ENCODE measurements at regions not wholly inside any gene's neighbourhood (a gene's known extent, or its start where the extent isn't known, plus 50 kb on each side); places are given as distances from the start of the nearest gene placed in this dataset.

DNA sequence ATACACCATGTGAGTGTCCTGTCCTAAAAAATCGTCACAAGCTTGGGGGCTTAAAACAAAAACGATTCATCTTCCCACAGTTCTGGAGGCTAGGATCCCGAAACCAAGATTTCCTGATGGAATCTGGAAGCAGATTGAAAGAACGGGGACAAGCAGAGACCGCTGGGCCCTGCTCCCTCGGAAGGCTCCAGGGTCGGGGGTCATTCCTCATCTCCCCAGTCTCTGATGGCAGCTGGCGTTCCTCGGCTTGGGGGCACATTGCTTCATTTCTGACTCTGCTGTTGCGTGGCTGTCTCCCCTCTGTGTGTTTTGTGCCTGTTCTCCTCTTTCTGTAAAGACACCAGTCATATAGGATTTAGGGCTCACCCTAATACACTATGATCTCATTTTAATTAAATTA lies 114.2 kb upstream of the TMPRSS2 start:
- no peak for TF ChIP-seq POLR2A (IDR thresholded peaks at IDR 0.05)
- TF ChIP-seq, protein P1, sequence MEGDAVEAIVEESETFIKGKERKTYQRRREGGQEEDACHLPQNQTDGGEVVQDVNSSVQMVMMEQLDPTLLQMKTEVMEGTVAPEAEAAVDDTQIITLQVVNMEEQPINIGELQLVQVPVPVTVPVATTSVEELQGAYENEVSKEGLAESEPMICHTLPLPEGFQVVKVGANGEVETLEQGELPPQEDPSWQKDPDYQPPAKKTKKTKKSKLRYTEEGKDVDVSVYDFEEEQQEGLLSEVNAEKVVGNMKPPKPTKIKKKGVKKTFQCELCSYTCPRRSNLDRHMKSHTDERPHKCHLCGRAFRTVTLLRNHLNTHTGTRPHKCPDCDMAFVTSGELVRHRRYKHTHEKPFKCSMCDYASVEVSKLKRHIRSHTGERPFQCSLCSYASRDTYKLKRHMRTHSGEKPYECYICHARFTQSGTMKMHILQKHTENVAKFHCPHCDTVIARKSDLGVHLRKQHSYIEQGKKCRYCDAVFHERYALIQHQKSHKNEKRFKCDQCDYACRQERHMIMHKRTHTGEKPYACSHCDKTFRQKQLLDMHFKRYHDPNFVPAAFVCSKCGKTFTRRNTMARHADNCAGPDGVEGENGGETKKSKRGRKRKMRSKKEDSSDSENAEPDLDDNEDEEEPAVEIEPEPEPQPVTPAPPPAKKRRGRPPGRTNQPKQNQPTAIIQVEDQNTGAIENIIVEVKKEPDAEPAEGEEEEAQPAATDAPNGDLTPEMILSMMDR (IDR thresholded peaks at IDR 0.05), result no peak
- Histone ChIP-seq H3K4me3 (no peak overlapping the region), H3K27ac (no peak overlapping the region), H3K36me3 (replicated peaks in 1 of 2; ENCODE audit: insufficient read depth in 1 of 2, low read depth in 2 of 2) (no peaks in the 10 kb centered on the region), H3K27me3 (no peaks in the 10 kb centered on the region), H3K9me3 (no peaks in the 10 kb centered on the region), H3K4me1 (no peaks in the 10 kb centered on the region)
- DNase-seq (no peak), ATAC-seq (no peak)
- intact Hi-C loops (cut with DNase I), result no loop called here
- WGBS, 2 donors, result 73 to 85% methylated on average over 10 of the region's 10 CpGs

DNA sequence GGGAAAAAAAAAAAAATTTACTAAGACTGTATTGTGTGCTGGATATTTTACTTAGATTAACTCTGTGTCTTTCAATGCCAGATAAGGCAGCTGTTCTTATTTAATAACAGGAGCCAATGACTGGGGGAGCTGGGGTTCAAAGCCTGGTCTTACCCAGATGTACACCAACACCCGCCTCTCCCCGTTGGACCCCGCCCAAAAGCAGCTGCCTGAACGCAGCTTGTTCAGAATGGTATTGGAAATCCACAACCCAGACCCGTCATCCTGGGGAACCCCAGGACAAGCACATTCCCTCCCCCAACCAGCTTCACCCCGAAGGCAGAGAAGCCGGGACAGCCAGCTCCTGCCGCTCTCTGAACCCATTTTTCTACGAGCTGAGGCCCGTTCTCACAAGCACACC lies 113.6 kb upstream of the TMPRSS2 start:
- 88 to 89% methylated on average over 10 of the region's 10 CpGs for WGBS, 2 donors
- Histone ChIP-seq H3K27ac (no peak overlapping the region), H3K4me1 (no peaks in the 10 kb centered on the region), H3K4me3 (no peak overlapping the region), H3K9me3 (no peaks in the 10 kb centered on the region), H3K36me3 (replicated peaks in 1 of 2; ENCODE audit: insufficient read depth in 1 of 2, low read depth in 2 of 2) (no peaks in the 10 kb centered on the region), H3K27me3 (no peaks in the 10 kb centered on the region)
- intact Hi-C loops (cut with DNase I), result no loop called here
- ATAC-seq, result no peak
- TF ChIP-seq, protein P1 (IDR thresholded peaks at IDR 0.05), result no peak
- TF ChIP-seq POLR2A (IDR thresholded peaks at IDR 0.05), result no peak
- no peak for DNase-seq

DNA sequence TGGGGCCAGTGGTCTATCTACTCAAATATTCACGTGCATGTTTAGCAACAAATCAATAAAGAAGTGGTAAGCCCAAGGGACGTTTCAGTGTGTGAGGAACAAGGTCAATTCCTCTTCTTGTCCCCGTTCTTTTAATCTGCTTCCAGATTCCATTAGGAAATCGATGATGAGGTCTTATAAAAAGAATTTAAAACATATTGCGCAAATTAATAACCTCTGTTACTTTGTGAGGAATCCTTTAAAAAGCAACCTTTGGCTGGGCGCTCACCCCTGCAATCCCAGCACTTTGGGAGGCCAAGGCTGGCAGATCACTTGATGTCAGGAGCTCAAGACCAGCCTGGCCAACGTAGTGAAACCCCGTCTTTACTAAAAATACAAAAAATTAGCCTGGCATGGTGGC lies 113.0 kb upstream of the TMPRSS2 start:
- no peaks in the 10 kb centered on the region for H3K36me3 ChIP-seq (replicated peaks in 1 of 2; ENCODE audit: insufficient read depth in 1 of 2, low read depth in 2 of 2)
- intact Hi-C loops (cut with DNase I), result no loop called here
- 58 to 73% methylated on average over 7 to 8 of the region's 8 CpGs for WGBS, 2 donors
- no peak overlapping the region for H3K27ac ChIP-seq
- no peaks in the 10 kb centered on the region for H3K27me3 ChIP-seq
- H3K4me1 ChIP-seq, result no peaks in the 10 kb centered on the region
- no peak overlapping the region for H3K4me3 ChIP-seq
- H3K9me3 ChIP-seq, result no peaks in the 10 kb centered on the region
- no peak for DNase-seq
- ATAC-seq, result no peak
- TF ChIP-seq, protein P1 (IDR thresholded peaks at IDR 0.05), result no peak
- TF ChIP-seq POLR2A (IDR thresholded peaks at IDR 0.05), result no peak

DNA sequence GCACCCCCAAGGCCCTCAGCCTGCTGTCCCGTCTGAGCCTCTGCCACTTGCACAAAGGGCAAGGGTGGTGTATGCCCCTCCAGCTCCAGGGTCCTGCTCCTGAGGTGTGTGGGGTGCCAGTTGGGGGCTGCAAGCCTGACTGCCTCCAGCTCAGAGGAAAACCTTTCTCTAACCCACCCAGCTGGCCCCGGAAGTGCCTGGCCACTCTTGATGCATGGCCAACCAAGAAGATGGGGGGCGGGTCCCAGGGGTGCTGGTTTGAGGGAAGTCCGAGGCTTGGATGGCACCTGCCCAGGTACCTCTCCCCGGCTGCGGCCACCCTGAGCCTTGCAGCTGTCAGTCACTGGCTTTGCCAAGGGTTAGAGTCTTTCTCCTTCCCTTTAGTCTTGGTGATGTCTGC lies 112.6 kb upstream of the TMPRSS2 start:
- no peaks in the 10 kb centered on the region for H3K9me3 ChIP-seq
- ATAC-seq, result no peak
- H3K36me3 ChIP-seq (replicated peaks in 1 of 2; ENCODE audit: insufficient read depth in 1 of 2, low read depth in 2 of 2), result no peaks in the 10 kb centered on the region
- DNase-seq, result no peak
- no peaks in the 10 kb centered on the region for H3K4me1 ChIP-seq
- no peak for TF ChIP-seq POLR2A (IDR thresholded peaks at IDR 0.05)
- TF ChIP-seq, protein P1 (IDR thresholded peaks at IDR 0.05), result no peak
- H3K27me3 ChIP-seq, result no peaks in the 10 kb centered on the region
- no peak overlapping the region for H3K27ac ChIP-seq
- intact Hi-C loops (cut with DNase I), result no loop called here
- 82 to 92% methylated on average over 3 to 6 of the region's 6 CpGs for WGBS, 2 donors
- H3K4me3 ChIP-seq, result no peak overlapping the region

DNA sequence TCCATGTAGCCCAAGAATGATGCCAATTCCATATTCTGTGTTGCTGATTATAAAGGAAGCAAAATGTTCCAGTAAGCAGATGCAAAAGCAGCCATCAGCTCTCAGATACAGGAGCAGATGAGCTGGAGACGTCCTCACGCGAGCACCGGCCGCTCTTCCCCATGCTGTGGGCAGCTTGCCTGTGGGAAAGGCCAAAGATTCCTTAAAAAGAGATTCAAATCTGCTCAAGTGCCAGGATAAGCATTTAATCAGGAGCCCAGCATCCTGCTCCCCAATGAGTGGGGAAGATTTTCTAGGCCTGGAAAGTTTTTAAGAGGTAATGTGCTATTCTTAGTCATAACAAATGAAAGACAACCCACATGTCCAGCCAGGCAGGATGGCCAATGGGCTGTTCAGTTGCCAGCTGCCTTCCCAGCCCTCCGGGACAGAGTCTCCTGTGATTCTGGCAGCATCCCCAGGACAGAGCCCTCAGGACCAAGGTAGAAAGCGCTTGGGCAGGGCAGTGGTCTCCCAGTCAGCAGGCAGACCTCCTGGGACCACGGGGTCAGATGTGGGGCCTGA lies 108.2 kb upstream of the TMPRSS2 start:
- no peaks in the 10 kb centered on the region for H3K36me3 ChIP-seq (replicated peaks in 1 of 2; ENCODE audit: insufficient read depth in 1 of 2, low read depth in 2 of 2)
- intact Hi-C loops (cut with DNase I), result no loop called here
- H3K27ac ChIP-seq, result no peak overlapping the region
- TF ChIP-seq POLR2A (IDR thresholded peaks at IDR 0.05), result no peak
- TF ChIP-seq, protein P1 (IDR thresholded peaks at IDR 0.05), result no peak
- H3K4me1 ChIP-seq, result peaks cover 11% of the 10 kb centered on the region
- H3K27me3 ChIP-seq, result no peaks in the 10 kb centered on the region
- H3K9me3 ChIP-seq, result no peaks in the 10 kb centered on the region
- H3K4me3 ChIP-seq, result no peak overlapping the region
- ATAC-seq, result no peak
- no peak for DNase-seq
- WGBS, 2 donors, result 79 to 88% methylated on average over 7 to 8 of the region's 8 CpGs
